ENCODE measurements at regions not wholly inside any gene's neighbourhood (a gene's known extent, or its start where the extent isn't known, plus 50 kb on each side); places are given as distances from the start of the nearest gene placed in this dataset.

- TF ChIP-seq, protein P1, sequence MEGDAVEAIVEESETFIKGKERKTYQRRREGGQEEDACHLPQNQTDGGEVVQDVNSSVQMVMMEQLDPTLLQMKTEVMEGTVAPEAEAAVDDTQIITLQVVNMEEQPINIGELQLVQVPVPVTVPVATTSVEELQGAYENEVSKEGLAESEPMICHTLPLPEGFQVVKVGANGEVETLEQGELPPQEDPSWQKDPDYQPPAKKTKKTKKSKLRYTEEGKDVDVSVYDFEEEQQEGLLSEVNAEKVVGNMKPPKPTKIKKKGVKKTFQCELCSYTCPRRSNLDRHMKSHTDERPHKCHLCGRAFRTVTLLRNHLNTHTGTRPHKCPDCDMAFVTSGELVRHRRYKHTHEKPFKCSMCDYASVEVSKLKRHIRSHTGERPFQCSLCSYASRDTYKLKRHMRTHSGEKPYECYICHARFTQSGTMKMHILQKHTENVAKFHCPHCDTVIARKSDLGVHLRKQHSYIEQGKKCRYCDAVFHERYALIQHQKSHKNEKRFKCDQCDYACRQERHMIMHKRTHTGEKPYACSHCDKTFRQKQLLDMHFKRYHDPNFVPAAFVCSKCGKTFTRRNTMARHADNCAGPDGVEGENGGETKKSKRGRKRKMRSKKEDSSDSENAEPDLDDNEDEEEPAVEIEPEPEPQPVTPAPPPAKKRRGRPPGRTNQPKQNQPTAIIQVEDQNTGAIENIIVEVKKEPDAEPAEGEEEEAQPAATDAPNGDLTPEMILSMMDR (IDR thresholded peaks at IDR 0.05), result no peak
- TF ChIP-seq POLR2A (IDR thresholded peaks at IDR 0.05), result no peak
Measured at GRCh38 chr15:62802612-62803011, 239.9 kb upstream of the TPM1 start.

Data from body of pancreas (tissue), 4 donors.